ENCODE measurements at regions not wholly inside any gene's neighbourhood (a gene's known extent, or its start where the extent isn't known, plus 50 kb on each side); places are given as distances from the start of the nearest gene placed in this dataset.
A peak's percentile ranks its signal among the peaks of the same experiment; 100 is the strongest.
"Not testable (repeated sequence)": the region's sequence is repeated elsewhere in the genome, so short reads cannot be mapped to it uniquely, and the experiment has no call there.

- no peak for DNase-seq
Measured at GRCh38 chr3:72530426-72530825, 317.8 kb downstream of the SHQ1 start.

DNA sequence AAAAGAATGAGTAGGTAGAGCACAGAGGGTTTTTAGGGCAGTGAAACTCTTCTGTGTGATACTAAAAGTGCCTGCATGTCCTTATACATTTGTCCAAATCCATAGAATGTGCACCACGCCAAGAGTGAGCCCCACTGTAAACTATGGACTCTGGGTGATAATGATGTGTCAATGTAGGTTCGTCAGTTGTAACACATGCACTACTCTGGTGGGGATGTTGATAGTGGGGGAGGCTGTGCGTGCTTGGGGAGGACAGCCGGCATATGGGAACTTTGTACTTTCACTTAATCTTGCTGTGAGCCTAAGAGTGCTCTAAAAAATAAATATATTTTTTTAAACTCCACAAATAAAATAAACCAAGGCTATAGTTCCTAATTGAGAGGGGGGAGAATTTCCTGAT is 319.2 kb downstream of the SHQ1 start:
- DNase-seq: no peak

- DNase-seq: no peak
Measured at GRCh38 chr3:72523429-72524151, 324.7 kb downstream of the SHQ1 start.

- DNase-seq: no peak
Measured at GRCh38 chr3:72520690-72521308, 327.4 kb downstream of the SHQ1 start.

- DNase-seq: no peak
Measured at GRCh38 chr3:72519946-72520604, 328.2 kb downstream of the SHQ1 start.

GRCh38 chr3:72517921-72518424 is 330.3 kb downstream of the SHQ1 start:
- DNase-seq: peak; percentile 21

DNA sequence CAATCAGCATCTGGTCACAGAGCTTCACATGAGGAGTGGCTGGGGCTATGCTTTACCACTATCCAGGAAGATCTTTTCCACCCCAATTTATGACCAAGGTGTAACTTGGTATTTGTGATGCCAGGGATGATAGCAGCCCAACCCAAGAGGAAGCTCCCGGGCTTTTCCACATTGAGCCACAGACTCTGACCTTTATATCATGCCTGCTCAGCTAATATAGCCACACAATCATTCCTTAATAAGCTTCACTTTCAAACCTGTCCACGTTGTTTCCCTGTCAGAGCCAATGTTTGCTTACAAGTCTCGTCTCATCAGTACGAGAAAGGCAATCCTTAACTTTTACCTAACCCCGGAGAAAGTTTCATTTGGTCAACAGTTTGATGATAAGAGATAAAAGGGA is 330.9 kb downstream of the SHQ1 start:
- DNase-seq: no peak

- DNase-seq: no peak
Measured at GRCh38 chr3:72516361-72516760, 331.9 kb downstream of the SHQ1 start.

DNA sequence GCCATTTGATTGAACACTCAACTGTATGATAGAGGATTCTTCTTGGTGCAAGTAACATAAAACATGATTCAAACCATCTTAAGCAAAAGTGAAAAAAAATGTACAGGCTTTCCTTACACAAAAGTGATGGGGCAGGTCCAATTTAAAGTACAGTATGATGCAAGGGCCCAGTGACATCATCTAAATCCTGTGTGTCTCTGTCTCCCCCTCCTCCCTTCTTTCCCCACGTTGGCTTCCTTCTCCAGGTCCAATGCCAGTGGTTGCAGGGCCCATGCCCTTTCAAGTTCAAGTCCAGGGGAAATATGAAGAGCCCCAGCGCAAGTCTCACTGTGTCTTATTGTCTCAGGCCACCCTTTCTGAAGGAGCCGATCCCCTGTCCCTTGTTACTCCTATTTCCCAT is 332.3 kb downstream of the SHQ1 start:
- DNase-seq: no peak

DNA sequence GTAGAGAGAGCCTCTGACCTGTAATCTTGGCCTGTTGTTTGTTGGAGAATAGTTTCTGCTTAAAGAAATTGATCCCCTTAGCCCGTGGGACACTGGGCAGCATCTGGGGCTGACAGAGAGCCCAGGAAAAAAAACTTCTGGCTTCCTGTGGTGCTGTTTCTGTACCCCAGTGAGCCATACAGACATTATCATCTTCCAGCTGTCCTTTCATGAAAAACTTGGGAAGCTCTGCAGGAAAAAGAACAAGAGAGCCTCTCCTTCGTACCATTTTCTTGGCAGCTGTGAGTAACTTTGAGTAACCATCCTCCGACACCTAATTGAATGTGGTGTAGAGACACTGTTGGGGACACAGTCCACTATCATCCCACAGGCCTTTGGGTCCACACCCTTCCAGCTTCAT is 333.0 kb downstream of the SHQ1 start:
- DNase-seq: no peak

DNA sequence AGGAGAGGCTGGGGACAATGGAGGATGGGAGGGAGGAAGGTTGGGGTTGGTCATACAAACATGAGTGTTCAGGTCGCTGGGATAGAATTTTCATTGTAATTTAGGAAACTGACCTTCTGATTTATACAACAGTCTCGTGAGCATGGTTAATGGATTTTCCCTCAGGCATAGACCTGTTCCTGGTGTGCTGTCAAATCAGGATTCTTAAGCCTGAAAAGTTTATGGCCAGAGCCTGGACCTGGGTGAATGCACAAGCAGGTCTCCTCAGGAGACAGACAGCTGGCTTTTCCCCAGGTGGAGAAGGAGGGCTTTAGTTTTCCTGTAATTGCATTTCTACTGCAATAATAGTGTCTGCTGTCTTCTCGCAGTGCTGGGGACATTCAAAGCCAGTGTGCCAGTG is 338.0 kb downstream of the SHQ1 start:
- no peak for DNase-seq

DNA sequence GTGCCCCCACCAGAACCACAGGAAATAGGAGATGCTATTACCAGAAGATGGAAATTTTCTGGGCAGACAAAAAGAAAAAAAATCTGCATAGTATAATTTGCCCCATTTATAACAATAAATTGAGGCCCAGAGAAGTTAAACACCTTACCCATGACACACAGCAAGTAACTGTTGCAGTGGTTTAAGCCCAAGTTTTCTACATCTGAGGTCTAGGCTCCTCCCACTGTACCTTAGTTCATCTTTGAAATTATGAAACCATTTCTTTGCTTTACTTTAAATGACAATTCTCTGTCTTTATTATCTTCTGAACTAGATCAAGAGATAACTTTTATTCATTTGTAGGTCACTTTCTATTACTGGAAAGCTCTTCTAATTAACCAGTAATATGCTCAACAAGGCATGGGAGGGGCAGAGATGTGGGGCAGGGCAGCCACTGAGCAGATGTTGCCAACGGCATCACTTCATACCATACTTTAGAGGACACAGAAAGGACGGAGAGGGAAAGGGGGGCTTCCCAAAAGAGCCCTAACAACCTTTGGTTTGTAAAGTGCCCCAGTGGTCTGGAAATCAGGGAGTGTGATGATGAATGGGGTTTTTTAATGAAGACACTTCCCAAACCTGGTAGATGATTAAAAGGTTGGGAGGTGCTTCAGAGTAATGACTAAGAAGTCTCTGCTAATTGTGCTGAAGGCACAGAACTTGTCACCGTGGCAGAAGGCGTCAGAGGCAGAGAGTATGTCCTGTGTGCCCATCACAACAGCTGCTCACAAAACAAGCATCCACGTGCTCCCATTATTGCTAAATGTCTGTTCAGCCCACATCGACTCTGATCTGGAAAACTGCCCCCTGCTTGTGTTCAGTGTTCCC is 342.5 kb downstream of the SHQ1 start:
- no peak for DNase-seq

DNA sequence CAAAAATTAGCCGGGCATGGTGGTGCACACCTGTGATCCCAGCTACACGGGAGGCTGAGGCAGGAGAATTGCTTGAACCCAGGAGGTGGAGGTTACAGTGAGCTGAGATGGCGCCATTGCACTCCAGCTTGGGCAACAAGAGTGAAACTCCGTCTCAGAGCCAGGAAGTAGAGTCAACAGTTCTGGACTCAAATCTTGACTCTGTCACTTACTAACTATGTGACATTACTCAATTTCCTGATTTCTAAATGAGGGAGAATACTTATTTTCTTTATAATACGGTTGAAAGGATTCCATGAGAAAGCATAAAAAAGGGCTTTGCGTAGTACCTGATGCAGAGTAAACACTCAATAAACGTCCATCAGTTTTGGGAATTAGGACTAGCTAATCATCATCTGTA is 350.7 kb downstream of the SHQ1 start:
- DNase-seq: not testable (repeated sequence)

DNA sequence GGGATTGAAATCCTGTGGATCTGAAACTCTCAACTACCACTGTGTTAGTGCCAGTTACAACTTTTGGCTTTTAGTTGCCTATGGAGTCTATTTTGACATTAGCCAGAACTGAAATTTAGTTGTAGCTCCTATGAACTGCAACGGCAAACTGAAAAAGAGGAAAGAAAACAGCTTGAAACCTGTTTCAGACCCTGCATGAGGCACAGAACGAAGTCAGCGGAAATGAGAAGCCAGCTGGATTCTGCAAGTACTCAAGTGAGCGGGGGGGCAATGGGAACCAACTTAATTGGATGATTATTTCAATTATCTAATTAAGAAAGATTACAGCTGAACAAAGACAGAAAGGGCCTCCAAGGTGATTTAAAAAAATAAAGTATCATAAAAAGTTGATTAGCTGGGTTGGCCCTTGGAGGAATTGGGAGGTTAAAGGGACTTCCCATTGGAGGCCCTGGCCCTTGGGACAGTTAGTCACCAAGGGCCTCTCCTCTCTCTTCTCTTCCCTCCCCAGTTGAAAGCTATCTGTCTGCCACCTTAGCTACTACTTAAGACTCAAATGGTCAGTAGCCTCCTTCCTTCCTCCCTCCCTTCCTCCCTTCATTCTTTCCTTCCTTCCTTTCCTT is 352.1 kb downstream of the SHQ1 start:
- DNase-seq: no peak

DNA sequence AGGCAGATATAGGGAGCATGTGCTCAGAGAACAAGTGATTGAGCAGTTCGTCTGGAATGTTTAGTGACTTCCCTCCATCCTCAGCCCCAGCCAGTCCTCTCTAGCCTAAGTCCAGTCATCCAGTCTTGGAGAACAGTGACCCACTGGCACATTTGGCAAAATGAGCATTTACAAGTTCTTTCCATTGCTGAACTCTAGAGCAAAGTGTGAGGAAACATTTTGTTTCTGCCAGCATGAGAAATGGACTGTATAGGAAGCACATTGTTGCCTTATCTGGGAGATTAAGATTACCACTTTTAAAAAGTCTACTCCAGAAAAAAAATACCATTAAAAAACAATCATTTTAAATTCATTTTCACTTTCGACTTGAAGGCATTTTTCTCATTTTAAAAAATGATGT is 353.6 kb downstream of the SHQ1 start:
- no peak for DNase-seq

DNA sequence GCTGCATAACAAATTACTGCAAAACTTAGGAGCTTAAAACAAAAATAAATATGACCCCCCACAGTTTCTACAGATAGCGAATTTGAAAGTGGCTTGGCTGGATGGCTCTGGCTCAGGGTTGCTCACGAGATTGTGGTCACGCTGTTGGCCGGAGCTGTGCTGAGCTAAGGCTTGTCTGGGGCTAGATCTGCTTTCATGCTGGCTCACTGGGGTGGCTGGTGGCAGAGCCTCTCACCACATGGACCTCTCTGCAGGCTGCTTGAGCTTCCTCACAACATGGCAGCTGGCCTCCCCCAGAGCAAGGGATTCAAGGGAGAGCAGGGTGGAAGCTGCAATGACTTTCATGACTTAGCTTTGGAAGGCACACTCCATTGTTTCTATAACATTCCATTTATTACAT is 354.1 kb downstream of the SHQ1 start:
- DNase-seq: no peak

DNA sequence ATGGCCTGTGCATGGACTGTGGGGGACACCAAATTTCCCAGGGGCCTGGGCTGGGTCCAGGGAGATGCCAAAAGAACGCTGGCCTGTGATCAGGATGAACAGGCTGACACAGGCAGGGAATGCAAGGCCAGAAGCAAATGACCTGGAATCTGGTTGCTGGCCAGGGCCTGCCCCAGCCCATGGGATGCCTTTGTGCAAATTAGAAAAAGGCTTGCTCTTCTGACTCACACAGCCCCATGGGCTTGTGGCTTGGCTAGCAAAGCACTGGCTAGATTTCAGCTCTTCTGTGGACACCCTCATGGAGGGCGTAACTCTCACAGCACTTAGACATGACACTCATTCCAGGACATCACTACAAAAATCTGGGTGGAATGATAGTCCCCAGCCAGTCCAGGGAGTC is 356.0 kb downstream of the SHQ1 start:
- DNase-seq: no peak

DNA sequence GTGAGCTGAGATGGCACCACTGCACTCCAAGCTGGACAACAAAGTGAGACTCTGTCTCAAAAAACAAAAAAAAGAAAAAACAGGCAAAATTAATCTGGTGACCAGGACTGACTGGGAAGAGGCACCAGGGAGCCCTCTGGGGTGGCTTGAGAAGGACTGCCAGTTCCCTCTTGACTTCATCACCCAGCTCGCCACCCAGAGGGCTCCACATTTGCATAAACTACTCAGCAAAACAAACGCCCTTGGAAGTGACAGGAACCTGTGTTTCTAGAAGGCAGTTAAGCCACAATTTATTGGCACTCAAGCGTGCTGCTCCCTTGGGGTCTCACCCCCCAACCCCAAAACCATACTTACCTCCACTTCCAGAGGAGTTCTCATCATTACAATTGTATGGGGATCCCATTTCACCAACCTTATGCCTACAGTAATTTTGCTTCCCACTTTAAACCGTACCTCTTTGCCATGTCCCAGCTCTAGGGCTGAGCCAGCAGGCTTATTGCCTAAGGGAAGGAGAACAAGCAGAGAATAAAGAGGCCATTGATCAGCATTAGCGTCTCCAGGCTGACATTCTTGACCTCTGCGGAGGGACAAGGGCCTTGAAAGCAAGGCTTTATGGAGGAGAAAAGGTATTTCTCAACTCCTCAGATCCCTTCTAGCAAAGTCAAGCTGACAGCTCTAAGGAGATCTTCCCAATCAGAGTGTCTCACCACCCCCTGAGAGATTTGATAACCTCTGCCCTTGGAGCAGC is 357.4 kb downstream of the SHQ1 start:
- peak; percentile 75 for DNase-seq

DNA sequence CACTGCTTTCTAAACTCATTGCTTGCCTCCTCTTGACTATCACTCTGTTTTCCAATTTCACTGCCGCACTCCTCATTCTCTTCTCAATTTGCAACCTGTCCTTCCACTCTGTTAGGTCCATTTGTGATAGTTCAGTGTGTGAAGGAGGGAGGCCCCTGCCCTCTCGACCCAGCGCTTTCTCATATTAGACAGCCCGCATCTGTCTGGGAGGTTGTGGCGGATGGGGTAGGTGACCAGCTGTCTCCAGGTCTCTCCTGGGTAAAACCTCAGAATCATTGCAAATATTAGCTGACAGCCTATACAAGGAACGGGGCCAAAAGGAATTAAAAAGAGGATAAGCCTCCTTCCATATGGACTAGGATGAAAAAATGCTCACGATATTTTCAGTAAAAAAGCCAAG is 358.3 kb downstream of the SHQ1 start:
- peak; percentile 66 for DNase-seq

- DNase-seq: no peak
Measured at GRCh38 chr3:72488738-72489035, 359.6 kb downstream of the SHQ1 start.

DNA sequence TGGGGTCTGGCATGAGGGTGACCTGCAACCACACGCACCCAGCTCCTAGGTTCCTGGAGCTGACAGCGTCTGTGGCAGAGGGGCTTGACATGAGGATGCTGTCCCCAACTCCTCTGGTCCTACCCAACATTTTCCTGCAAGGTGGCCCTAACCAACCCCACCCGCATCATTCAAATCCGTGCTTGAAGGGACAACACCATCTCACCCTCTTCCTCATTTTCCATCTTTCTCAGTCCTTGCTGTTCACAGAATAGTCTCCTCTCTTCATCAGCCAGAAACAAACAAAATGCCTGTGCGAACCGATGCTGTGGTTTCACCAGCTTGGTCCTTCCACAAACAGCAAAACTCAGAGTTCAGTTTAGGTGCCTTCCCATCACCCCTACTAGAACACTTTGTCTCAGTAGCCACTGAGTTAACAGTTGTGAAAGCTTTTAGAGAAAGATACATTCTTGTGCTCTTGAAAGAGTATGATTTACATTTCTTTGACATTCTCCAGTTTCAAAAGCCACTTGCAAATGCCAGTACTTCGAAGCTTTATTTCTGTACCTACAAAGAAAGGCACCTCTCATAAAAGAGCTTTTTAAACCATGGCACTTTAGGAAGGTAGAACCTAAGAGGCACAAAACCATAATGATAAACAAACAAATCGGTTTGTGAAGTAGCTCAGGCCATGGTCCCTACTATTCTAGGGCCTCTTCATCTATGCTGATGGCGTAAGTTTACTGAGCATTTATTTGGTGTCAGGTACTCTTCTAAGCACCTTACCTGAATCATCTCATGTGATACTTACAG is 360.1 kb downstream of the SHQ1 start:
- no peak for DNase-seq
